ENCODE measurements at regions not wholly inside any gene's neighbourhood (a gene's known extent, or its start where the extent isn't known, plus 50 kb on each side); places are given as distances from the start of the nearest gene placed in this dataset.

DNA sequence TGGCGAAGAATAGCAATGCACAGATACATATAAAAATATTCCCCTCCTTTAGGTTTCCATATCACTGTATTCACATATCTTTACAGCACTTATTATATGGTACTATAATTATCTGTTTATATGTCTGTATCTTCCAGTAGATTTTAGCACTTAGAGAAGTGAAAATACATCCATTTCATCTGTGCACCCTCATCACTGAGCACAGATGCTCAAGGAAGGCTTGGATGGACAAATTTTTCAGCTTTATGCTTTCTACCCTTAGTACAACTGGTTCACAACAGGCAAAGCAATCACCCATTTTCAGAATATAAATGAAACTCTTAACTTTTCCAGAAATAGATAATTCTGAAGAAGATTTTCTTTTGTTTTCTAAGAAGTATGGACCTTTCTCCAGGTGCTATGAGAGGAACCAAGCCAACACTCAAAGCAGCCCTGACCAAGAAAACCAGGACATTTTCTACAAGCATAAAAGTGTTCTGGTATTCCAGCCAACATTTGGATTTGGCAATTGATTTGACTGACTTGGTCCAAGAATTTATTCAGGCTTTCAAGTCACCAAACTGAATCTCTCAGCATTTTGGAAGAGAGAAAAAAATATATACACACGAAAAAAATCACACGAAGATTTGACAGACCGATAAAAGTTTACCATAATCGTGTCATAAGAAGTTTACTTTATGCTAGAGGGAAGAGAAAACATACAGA is 170.2 kb upstream of the CD180 start:
- TF ChIP-seq, protein P1, sequence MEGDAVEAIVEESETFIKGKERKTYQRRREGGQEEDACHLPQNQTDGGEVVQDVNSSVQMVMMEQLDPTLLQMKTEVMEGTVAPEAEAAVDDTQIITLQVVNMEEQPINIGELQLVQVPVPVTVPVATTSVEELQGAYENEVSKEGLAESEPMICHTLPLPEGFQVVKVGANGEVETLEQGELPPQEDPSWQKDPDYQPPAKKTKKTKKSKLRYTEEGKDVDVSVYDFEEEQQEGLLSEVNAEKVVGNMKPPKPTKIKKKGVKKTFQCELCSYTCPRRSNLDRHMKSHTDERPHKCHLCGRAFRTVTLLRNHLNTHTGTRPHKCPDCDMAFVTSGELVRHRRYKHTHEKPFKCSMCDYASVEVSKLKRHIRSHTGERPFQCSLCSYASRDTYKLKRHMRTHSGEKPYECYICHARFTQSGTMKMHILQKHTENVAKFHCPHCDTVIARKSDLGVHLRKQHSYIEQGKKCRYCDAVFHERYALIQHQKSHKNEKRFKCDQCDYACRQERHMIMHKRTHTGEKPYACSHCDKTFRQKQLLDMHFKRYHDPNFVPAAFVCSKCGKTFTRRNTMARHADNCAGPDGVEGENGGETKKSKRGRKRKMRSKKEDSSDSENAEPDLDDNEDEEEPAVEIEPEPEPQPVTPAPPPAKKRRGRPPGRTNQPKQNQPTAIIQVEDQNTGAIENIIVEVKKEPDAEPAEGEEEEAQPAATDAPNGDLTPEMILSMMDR (IDR thresholded peaks at IDR 0.05) = no peak
- TF ChIP-seq POLR2AphosphoS5 (IDR thresholded peaks at IDR 0.05; ENCODE audit: insufficient read depth in 1 of 2, low read depth in 1 of 2) (no peak), POLR2A (IDR thresholded peaks at IDR 0.05) (no peak)

Data from vagina (tissue), 2 donors.